ENCODE measurements at regions not wholly inside any gene's neighbourhood (a gene's known extent, or its start where the extent isn't known, plus 50 kb on each side); places are given as distances from the start of the nearest gene placed in this dataset.
A peak's percentile ranks its signal among the peaks of the same experiment; 100 is the strongest.

GRCh38 chr18:75880925-75881504 lies 453.5 kb upstream of the SMIM21 start:
- intact Hi-C loops (cut with micrococcal nuclease): loop anchor here (10.0 kb wide), 1 partner anchor 464 kb away; no protein-coding TSS in a partner anchor
- 0% methylated on average over 5 of the region's 6 CpGs for WGBS (ENCODE audit: insufficient coverage, low coverage, missing lambda C conversion rate)
- no peak overlapping the region for H3K9ac ChIP-seq (ENCODE audit: insufficient read depth in 1 of 2, low read depth in 2 of 2, low read length in 2 of 2)
- H3K27ac ChIP-seq (ENCODE audit: extremely low read depth, low read depth, low read length): no peak overlapping the region
- FAIRE-seq (no peak), ATAC-seq (no peak), DNase-seq (ENCODE audit: extremely low read depth in 1 of 4, low spot score in 3 of 4) (no peak)
- H3K9me3 ChIP-seq (replicated peaks; ENCODE audit: control insufficient read depth, insufficient read depth, low read depth, low read length): no peaks in the 10 kb centered on the region
- no peaks in the 10 kb centered on the region for H3K79me2 ChIP-seq (ENCODE audit: control insufficient read depth, insufficient read depth, low read length)
- POLR2A ChIA-PET: no interaction called here
- no TSS peak for BruUV-seq (replicated peaks)
- H3K4me1 ChIP-seq (replicated peaks in 1 of 2; ENCODE audit: control insufficient read depth in 2 of 2, insufficient read depth in 2 of 2, low read length in 2 of 2): no peaks in the 10 kb centered on the region
- H3K4me3 ChIP-seq: no peak overlapping the region
- H3K4me2 ChIP-seq (ENCODE audit: insufficient read depth, low read length): no peak overlapping the region
- no peaks in the 10 kb centered on the region for H3K9me1 ChIP-seq (ENCODE audit: control insufficient read depth, insufficient read depth, low read length)
- CTCF ChIA-PET (ENCODE audit: low intra/inter-chr PET ratio): no interaction called here
- H3K27me3 ChIP-seq (ENCODE audit: control insufficient read depth in 2 of 2, insufficient read depth in 2 of 2, low read length in 2 of 2): no peaks in the 10 kb centered on the region; a peak in 1 of 5 replicates
- no peaks in the 10 kb centered on the region for H4K20me1 ChIP-seq (replicated peaks; ENCODE audit: control insufficient read depth, insufficient read depth, low read length)
- H3K36me3 ChIP-seq (ENCODE audit: control insufficient read depth, insufficient read depth, low read length): no peaks in the 10 kb centered on the region
- in situ Hi-C loops (cut with MboI): no loop called here
- H2AFZ ChIP-seq (ENCODE audit: low read depth, low read length): no peak overlapping the region
- TF ChIP-seq, protein P1, sequence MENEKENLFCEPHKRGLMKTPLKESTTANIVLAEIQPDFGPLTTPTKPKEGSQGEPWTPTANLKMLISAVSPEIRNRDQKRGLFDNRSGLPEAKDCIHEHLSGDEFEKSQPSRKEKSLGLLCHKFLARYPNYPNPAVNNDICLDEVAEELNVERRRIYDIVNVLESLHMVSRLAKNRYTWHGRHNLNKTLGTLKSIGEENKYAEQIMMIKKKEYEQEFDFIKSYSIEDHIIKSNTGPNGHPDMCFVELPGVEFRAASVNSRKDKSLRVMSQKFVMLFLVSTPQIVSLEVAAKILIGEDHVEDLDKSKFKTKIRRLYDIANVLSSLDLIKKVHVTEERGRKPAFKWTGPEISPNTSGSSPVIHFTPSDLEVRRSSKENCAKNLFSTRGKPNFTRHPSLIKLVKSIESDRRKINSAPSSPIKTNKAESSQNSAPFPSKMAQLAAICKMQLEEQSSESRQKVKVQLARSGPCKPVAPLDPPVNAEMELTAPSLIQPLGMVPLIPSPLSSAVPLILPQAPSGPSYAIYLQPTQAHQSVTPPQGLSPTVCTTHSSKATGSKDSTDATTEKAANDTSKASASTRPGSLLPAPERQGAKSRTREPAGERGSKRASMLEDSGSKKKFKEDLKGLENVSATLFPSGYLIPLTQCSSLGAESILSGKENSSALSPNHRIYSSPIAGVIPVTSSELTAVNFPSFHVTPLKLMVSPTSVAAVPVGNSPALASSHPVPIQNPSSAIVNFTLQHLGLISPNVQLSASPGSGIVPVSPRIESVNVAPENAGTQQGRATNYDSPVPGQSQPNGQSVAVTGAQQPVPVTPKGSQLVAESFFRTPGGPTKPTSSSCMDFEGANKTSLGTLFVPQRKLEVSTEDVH (IDR thresholded peaks at IDR 0.05; ENCODE audit: low read depth, partially characterized antibody): no peak
- TF ChIP-seq PBX2 (CRISPR knock-in tag; IDR thresholded peaks at IDR 0.05; ENCODE audit: low read depth): no peak
- 0 out of 2 replicates have a peak, but pooled peaks have one; percentile 41 for TF ChIP-seq PBX2 (tag; conservative IDR thresholded peaks at IDR 0.05; ENCODE audit: low read depth)

Data from K562 (cell line).